ENCODE measurements at regions not wholly inside any gene's neighbourhood (a gene's known extent, or its start where the extent isn't known, plus 50 kb on each side); places are given as distances from the start of the nearest gene placed in this dataset.

- TF ChIP-seq EZH2 (IDR thresholded peaks at IDR 0.05; ENCODE audit: low read length, unreplicated experiment) (no peak), CTCF (conservative IDR thresholded peaks at IDR 0.05; ENCODE audit: low read depth, low read length) (no peak)
Measured at GRCh38 chr5:143908959-143909358, 97.0 kb downstream of the HMHB1 start.

Data from PC-3 (cell line).